ENCODE measurements at regions not wholly inside any gene's neighbourhood (a gene's known extent, or its start where the extent isn't known, plus 50 kb on each side); places are given as distances from the start of the nearest gene placed in this dataset.

DNA sequence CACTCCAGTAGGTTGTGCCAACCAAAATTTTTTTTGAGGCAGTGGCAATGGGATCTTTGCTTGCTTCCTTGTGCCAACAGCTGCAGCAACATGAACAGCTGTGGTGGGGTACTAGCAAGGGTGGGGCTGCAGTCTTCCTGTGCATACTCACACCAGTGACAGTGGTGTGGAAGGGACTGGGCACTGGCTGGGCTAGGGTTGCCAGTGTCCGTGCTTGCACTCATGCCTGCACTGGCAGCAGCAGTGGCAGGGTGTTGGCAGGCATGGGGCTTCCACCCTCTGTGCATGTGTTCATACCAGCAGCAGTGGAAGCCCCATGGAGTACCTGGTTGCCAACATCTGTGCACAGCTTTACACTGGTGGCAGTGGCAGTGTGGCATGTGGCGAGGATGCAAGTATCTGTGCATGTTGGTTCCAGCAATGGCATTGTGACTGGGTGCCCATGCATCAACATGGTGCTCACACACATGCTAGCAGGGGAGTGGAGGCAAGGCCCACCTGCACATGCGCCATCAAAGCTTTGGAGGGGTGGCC is 1312.6 kb downstream of the PCDH18 start:
- Histone ChIP-seq H3K4me3 (ENCODE audit: low read length in 2 of 2) (no peak overlapping the region), H3K9me3 (ENCODE audit: control insufficient read depth in 2 of 2, low read length in 2 of 2) (no peaks in the 10 kb centered on the region), H3K27ac (ENCODE audit: low read depth in 2 of 2, low read length in 2 of 2) (no peak overlapping the region), H3K9ac (ENCODE audit: low read depth in 1 of 2, low read length in 2 of 2) (no peak overlapping the region), H3K4me1 (ENCODE audit: control insufficient read depth in 2 of 2, insufficient read depth in 2 of 2, low read length in 2 of 2) (no peaks in the 10 kb centered on the region), H3K27me3 (ENCODE audit: control insufficient read depth in 2 of 2, insufficient read depth in 2 of 2, low read length in 2 of 2) (no peaks in the 10 kb centered on the region), H3K36me3 (ENCODE audit: control insufficient read depth in 2 of 2, insufficient read depth in 2 of 2, low read length in 2 of 2) (no peaks in the 10 kb centered on the region)

DNA sequence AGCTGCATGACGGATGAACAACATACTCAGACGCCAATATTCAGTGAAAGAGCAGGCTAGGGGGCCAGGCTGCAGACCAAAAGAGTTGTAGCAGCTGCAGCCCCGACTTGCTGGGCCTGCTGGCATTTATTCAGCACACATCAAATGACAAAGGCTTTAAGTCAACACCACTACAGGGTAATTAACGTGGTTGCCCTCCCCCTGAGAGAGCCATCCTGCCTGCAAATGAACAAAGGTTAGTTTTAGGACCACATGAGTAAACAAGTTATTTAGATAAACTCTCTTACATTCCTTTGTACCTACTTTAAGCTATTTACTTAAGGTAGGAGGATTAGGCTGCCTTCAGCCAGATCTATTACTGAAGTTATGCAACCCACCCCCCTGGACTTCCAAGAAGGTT is 1329.1 kb downstream of the PCDH18 start:
- Histone ChIP-seq H3K27me3 (ENCODE audit: control insufficient read depth in 2 of 2, insufficient read depth in 2 of 2, low read length in 2 of 2) (no peaks in the 10 kb centered on the region), H3K9me3 (ENCODE audit: control insufficient read depth in 2 of 2, low read length in 2 of 2) (no peaks in the 10 kb centered on the region), H3K36me3 (ENCODE audit: control insufficient read depth in 2 of 2, insufficient read depth in 2 of 2, low read length in 2 of 2) (no peaks in the 10 kb centered on the region), H3K4me1 (ENCODE audit: control insufficient read depth in 2 of 2, insufficient read depth in 2 of 2, low read length in 2 of 2) (no peaks in the 10 kb centered on the region), H3K9ac (ENCODE audit: low read depth in 1 of 2, low read length in 2 of 2) (no peak overlapping the region), H3K4me3 (ENCODE audit: low read length in 2 of 2) (no peak overlapping the region), H3K27ac (ENCODE audit: low read depth in 2 of 2, low read length in 2 of 2) (no peak overlapping the region)

DNA sequence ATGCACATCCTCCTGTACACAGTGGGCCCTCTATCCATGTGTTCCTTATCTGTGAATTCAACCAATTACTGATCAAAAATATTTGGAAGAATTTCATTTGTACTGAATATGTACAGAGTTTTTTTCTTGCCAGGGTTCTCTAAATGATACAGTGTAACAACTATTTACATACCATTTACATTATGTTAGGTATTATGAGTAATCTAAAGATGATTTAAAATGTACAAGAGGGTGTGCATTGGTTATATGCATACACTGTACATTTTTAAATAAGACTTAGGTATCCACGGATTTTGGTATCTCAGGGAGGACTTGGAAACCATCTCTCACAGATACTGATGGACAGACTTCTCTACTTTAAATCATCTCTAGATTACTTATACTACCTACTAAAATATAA is 1333.9 kb downstream of the PCDH18 start:
- Histone ChIP-seq H3K4me3 (ENCODE audit: low read length in 2 of 2) (no peak overlapping the region), H3K27me3 (ENCODE audit: control insufficient read depth in 2 of 2, insufficient read depth in 2 of 2, low read length in 2 of 2) (no peaks in the 10 kb centered on the region), H3K36me3 (ENCODE audit: control insufficient read depth in 2 of 2, insufficient read depth in 2 of 2, low read length in 2 of 2) (no peaks in the 10 kb centered on the region), H3K4me1 (ENCODE audit: control insufficient read depth in 2 of 2, insufficient read depth in 2 of 2, low read length in 2 of 2) (no peaks in the 10 kb centered on the region), H3K9me3 (ENCODE audit: control insufficient read depth in 2 of 2, low read length in 2 of 2) (no peaks in the 10 kb centered on the region), H3K9ac (ENCODE audit: low read depth in 1 of 2, low read length in 2 of 2) (no peak overlapping the region), H3K27ac (ENCODE audit: low read depth in 2 of 2, low read length in 2 of 2) (no peak overlapping the region)

DNA sequence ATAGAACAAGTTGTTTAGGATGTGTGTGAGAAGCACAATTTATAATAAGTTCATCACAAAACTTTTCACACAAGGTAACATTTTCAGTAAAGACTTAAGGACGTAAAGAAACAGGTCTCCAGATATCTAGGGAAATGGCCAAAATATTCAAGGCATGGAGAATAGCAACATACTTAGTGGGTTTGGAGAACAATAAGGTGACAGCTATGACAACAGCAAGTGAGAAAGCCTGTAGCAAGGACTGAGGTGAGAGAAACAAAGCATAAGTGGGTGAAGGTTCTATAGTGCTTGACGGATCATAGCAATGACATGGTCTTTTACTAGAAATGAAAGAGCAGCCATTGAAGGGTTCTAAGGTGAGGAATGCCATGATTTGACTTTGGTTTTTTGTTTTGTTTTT is 1337.3 kb downstream of the PCDH18 start:
- Histone ChIP-seq H3K27me3 (ENCODE audit: control insufficient read depth in 2 of 2, insufficient read depth in 2 of 2, low read length in 2 of 2) (no peaks in the 10 kb centered on the region), H3K27ac (ENCODE audit: low read depth in 2 of 2, low read length in 2 of 2) (no peak overlapping the region)

DNA sequence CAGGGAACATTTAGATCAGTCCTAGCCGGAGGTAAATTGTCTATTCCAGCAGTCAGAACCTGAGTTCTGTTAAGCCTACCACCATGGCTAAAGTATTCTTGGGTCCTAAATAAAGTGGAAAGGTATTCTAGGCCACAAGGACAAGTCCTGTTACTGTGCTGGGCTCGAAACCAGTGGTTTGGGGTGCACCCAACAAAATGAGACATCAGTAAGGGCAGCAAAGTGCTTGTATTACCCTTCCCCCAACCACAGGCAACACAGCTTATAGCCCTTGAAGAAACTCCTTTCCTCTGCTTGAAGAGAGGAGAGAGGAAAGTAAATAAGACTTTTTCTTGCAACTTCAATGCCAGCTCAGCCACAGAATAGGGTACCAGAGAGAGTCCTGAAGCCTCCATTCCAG is 1345.6 kb downstream of the PCDH18 start:
- no peak overlapping the region for H3K9ac ChIP-seq (ENCODE audit: low read depth in 1 of 2, low read length in 2 of 2)
- no peaks in the 10 kb centered on the region for H3K27me3 ChIP-seq (ENCODE audit: control insufficient read depth in 2 of 2, insufficient read depth in 2 of 2, low read length in 2 of 2)
- H3K4me3 ChIP-seq (ENCODE audit: low read length in 2 of 2): no peak overlapping the region
- no peaks in the 10 kb centered on the region for H3K9me3 ChIP-seq (ENCODE audit: control insufficient read depth in 2 of 2, low read length in 2 of 2)
- no peak overlapping the region for H3K27ac ChIP-seq (ENCODE audit: low read depth in 2 of 2, low read length in 2 of 2)
- H3K4me1 ChIP-seq (ENCODE audit: control insufficient read depth in 2 of 2, insufficient read depth in 2 of 2, low read length in 2 of 2): no peaks in the 10 kb centered on the region
- H3K36me3 ChIP-seq (ENCODE audit: control insufficient read depth in 2 of 2, insufficient read depth in 2 of 2, low read length in 2 of 2): no peaks in the 10 kb centered on the region

More for the DNA sequence above, 1337.3 kb downstream of the PCDH18 start:
- Histone ChIP-seq H3K9me3 (ENCODE audit: control insufficient read depth in 2 of 2, low read length in 2 of 2) (no peaks in the 10 kb centered on the region), H3K9ac (ENCODE audit: low read depth in 1 of 2, low read length in 2 of 2) (no peak overlapping the region), H3K4me3 (ENCODE audit: low read length in 2 of 2) (no peak overlapping the region), H3K36me3 (ENCODE audit: control insufficient read depth in 2 of 2, insufficient read depth in 2 of 2, low read length in 2 of 2) (no peaks in the 10 kb centered on the region), H3K4me1 (ENCODE audit: control insufficient read depth in 2 of 2, insufficient read depth in 2 of 2, low read length in 2 of 2) (no peaks in the 10 kb centered on the region)

DNA sequence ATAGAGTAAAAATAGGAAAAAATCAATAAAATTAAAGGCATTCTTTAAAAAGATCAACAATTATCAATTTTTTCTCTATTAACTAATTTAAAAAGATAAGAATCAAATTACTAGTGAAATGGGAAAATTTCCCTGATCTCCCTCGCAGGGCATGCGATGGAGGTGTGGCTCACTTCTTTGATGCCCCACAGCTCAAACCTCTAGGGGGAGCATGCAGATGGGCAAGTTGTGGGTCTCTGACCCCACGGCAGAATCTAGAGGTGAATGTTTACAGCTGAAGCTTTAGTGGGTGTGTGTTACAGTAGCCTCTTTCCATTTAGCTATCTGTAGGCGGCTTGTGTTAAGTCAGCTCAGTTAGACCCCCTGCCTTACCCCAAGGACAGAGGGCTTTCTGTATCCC is 1348.8 kb downstream of the PCDH18 start:
- Histone ChIP-seq H3K4me1 (ENCODE audit: control insufficient read depth in 2 of 2, insufficient read depth in 2 of 2, low read length in 2 of 2) (no peaks in the 10 kb centered on the region), H3K9ac (ENCODE audit: low read depth in 1 of 2, low read length in 2 of 2) (no peak overlapping the region), H3K9me3 (ENCODE audit: control insufficient read depth in 2 of 2, low read length in 2 of 2) (no peaks in the 10 kb centered on the region), H3K36me3 (ENCODE audit: control insufficient read depth in 2 of 2, insufficient read depth in 2 of 2, low read length in 2 of 2) (no peaks in the 10 kb centered on the region), H3K27me3 (ENCODE audit: control insufficient read depth in 2 of 2, insufficient read depth in 2 of 2, low read length in 2 of 2) (no peaks in the 10 kb centered on the region), H3K27ac (ENCODE audit: low read depth in 2 of 2, low read length in 2 of 2) (no peak overlapping the region), H3K4me3 (ENCODE audit: low read length in 2 of 2) (no peak overlapping the region)

DNA sequence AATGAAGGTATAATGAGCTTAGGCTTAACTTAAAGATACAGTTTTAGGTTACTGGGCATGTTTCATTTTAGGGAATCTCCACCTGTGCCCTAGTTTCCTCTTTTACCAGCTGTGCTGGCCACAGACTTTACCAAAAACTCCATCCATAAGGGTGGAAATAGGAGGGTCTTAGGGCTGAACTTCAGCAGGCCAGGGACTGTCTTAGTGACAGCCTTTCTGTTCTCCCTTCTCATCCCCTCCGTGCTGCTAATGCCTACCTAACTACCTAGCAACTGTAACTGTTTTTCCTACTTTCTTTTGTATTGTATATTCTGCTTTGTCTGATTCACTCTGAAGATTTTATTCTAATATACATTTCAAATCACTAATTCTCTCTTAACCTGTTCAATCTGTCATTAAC is 1375.3 kb downstream of the PCDH18 start:
- Histone ChIP-seq H3K36me3 (ENCODE audit: control insufficient read depth in 2 of 2, insufficient read depth in 2 of 2, low read length in 2 of 2) (no peaks in the 10 kb centered on the region), H3K27me3 (ENCODE audit: control insufficient read depth in 2 of 2, insufficient read depth in 2 of 2, low read length in 2 of 2) (no peaks in the 10 kb centered on the region)

DNA sequence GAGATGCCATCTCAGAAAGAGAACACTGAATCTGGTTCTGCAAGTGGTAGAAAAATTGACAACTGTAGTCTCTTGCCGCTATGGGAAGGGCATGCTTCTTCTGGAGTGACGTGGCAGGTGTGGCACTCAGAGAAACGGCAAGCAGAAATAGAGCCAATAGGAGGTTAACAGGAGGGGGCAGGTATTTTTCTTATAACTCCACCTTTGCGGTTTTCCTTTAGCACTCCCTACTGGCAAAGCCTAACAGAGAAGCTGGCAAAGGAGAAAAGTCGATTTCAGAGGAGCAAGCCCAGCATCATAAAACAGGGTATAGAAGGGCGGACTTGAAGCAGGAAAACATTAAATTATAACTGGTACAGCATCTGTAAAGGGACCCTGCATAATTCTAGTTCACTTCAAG is 1382.2 kb downstream of the PCDH18 start:
- no peaks in the 10 kb centered on the region for H3K9me3 ChIP-seq (ENCODE audit: control insufficient read depth in 2 of 2, low read length in 2 of 2)
- no peak overlapping the region for H3K27ac ChIP-seq (ENCODE audit: low read depth in 2 of 2, low read length in 2 of 2)
- H3K9ac ChIP-seq (ENCODE audit: low read depth in 1 of 2, low read length in 2 of 2): no peak overlapping the region
- H3K4me3 ChIP-seq (ENCODE audit: low read length in 2 of 2): no peak overlapping the region
- H3K36me3 ChIP-seq (ENCODE audit: control insufficient read depth in 2 of 2, insufficient read depth in 2 of 2, low read length in 2 of 2): no peaks in the 10 kb centered on the region
- no peaks in the 10 kb centered on the region for H3K27me3 ChIP-seq (ENCODE audit: control insufficient read depth in 2 of 2, insufficient read depth in 2 of 2, low read length in 2 of 2)
- H3K4me1 ChIP-seq (ENCODE audit: control insufficient read depth in 2 of 2, insufficient read depth in 2 of 2, low read length in 2 of 2): no peaks in the 10 kb centered on the region

More for the DNA sequence above, 1375.3 kb downstream of the PCDH18 start:
- no peaks in the 10 kb centered on the region for H3K9me3 ChIP-seq (ENCODE audit: control insufficient read depth in 2 of 2, low read length in 2 of 2)
- no peak overlapping the region for H3K9ac ChIP-seq (ENCODE audit: low read depth in 1 of 2, low read length in 2 of 2)
- H3K4me3 ChIP-seq (ENCODE audit: low read length in 2 of 2): no peak overlapping the region
- H3K27ac ChIP-seq (ENCODE audit: low read depth in 2 of 2, low read length in 2 of 2): no peak overlapping the region
- H3K4me1 ChIP-seq (ENCODE audit: control insufficient read depth in 2 of 2, insufficient read depth in 2 of 2, low read length in 2 of 2): no peaks in the 10 kb centered on the region

DNA sequence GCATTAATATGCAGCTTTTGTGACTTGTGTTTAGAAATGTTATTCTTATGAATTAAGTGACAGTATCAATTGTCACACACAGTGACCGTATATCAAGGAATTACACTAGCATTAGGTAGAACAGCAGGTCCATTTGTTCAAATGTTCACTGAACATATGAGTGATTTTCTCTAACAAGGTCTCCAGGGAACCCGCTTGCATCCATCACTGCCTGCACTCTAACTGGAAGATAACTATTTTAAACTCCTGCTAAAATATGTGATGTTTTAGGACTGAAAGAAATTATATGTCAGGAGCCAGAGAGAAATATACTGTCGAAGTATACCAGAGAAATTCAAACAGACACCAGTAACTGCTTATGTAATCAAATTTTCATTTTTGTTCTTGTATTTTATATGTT is 1395.7 kb downstream of the PCDH18 start:
- no peak overlapping the region for H3K4me3 ChIP-seq (ENCODE audit: low read length in 2 of 2)
- no peak overlapping the region for H3K9ac ChIP-seq (ENCODE audit: low read depth in 1 of 2, low read length in 2 of 2)
- no peaks in the 10 kb centered on the region for H3K36me3 ChIP-seq (ENCODE audit: control insufficient read depth in 2 of 2, insufficient read depth in 2 of 2, low read length in 2 of 2)
- no peaks in the 10 kb centered on the region for H3K4me1 ChIP-seq (ENCODE audit: control insufficient read depth in 2 of 2, insufficient read depth in 2 of 2, low read length in 2 of 2)
- no peaks in the 10 kb centered on the region for H3K9me3 ChIP-seq (ENCODE audit: control insufficient read depth in 2 of 2, low read length in 2 of 2)
- no peak overlapping the region for H3K27ac ChIP-seq (ENCODE audit: low read depth in 2 of 2, low read length in 2 of 2)
- H3K27me3 ChIP-seq (ENCODE audit: control insufficient read depth in 2 of 2, insufficient read depth in 2 of 2, low read length in 2 of 2): no peaks in the 10 kb centered on the region

DNA sequence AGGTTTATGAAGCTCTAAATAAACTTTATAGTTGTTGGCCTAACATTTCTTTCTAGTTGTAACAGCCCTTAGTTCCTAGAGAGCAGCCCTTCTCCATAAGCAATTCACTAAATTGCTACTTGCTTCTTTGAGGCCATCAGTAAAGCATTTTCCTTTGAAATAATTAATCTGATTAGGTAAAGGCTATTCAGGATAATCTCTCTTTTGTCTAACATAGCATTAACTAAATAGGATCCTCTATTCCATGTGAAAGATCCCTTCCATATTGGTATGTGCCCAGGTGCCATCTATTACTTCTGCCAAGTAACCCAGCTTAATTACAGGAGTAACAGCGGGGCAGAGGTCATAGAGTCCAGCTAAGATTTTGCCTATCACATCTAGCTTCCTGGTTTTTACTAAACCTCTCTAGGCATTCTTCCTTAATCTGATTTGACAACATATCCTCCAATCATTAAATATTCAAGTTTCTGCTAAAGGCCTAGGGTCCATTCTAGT is 1408.0 kb downstream of the PCDH18 start:
- Histone ChIP-seq H3K4me3 (ENCODE audit: low read length in 2 of 2) (no peak overlapping the region), H3K27me3 (ENCODE audit: control insufficient read depth in 2 of 2, insufficient read depth in 2 of 2, low read length in 2 of 2) (no peaks in the 10 kb centered on the region), H3K27ac (ENCODE audit: low read depth in 2 of 2, low read length in 2 of 2) (no peak overlapping the region), H3K36me3 (ENCODE audit: control insufficient read depth in 2 of 2, insufficient read depth in 2 of 2, low read length in 2 of 2) (no peaks in the 10 kb centered on the region), H3K9me3 (ENCODE audit: control insufficient read depth in 2 of 2, low read length in 2 of 2) (no peaks in the 10 kb centered on the region), H3K4me1 (ENCODE audit: control insufficient read depth in 2 of 2, insufficient read depth in 2 of 2, low read length in 2 of 2) (no peaks in the 10 kb centered on the region), H3K9ac (ENCODE audit: low read depth in 1 of 2, low read length in 2 of 2) (no peak overlapping the region)

DNA sequence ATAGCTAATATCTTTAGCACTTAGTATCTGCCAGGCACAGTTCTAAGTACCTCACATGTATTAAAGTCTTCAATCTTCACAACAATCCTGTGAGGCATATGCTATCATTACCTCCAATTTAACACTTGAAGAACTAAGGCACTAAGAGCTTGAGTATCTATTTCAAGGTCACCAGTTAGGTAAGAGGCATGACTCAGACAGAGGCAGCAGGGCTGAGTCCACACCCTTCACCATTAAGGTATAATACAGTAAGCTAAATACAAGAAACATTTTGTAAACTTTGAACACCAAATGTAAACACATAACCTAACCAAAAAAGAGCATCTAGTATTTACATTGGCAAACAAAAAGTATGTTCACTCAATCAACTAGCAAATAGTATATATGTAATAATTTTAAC is 1410.9 kb downstream of the PCDH18 start:
- Histone ChIP-seq H3K36me3 (ENCODE audit: control insufficient read depth in 2 of 2, insufficient read depth in 2 of 2, low read length in 2 of 2) (no peaks in the 10 kb centered on the region), H3K4me1 (ENCODE audit: control insufficient read depth in 2 of 2, insufficient read depth in 2 of 2, low read length in 2 of 2) (no peaks in the 10 kb centered on the region), H3K27me3 (ENCODE audit: control insufficient read depth in 2 of 2, insufficient read depth in 2 of 2, low read length in 2 of 2) (no peaks in the 10 kb centered on the region), H3K27ac (ENCODE audit: low read depth in 2 of 2, low read length in 2 of 2) (no peak overlapping the region), H3K4me3 (ENCODE audit: low read length in 2 of 2) (no peak overlapping the region), H3K9me3 (ENCODE audit: control insufficient read depth in 2 of 2, low read length in 2 of 2) (no peaks in the 10 kb centered on the region), H3K9ac (ENCODE audit: low read depth in 1 of 2, low read length in 2 of 2) (no peak overlapping the region)

Measured in mucosa of rectum (tissue), 2 donors.